ENCODE measurements at regions not wholly inside any gene's neighbourhood (a gene's known extent, or its start where the extent isn't known, plus 50 kb on each side); places are given as distances from the start of the nearest gene placed in this dataset.
"Not testable (repeated sequence)": the region's sequence is repeated elsewhere in the genome, so short reads cannot be mapped to it uniquely, and the experiment has no call there.

GRCh38 chr10:25076506-25077177 lies 60.2 kb downstream of the THNSL1 start:
- no peak for DNase-seq (ENCODE audit: low read depth)

- DNase-seq (ENCODE audit: low read depth), result no peak
Measured at GRCh38 chr10:25078658-25079431, 62.4 kb downstream of the THNSL1 start.

- peak; percentile 13 for DNase-seq (ENCODE audit: low read depth)
Measured at GRCh38 chr10:25080880-25081581, 64.6 kb downstream of the THNSL1 start.

- DNase-seq (ENCODE audit: low read depth), result no peak
Measured at GRCh38 chr10:25082276-25083204, 66.1 kb downstream of the THNSL1 start.

- DNase-seq (ENCODE audit: low read depth), result no peak
Measured at GRCh38 chr10:25083546-25084111, 67.2 kb downstream of the THNSL1 start.

GRCh38 chr10:25084447-25084846 lies 68.0 kb downstream of the THNSL1 start:
- DNase-seq (ENCODE audit: low read depth), result no peak

- DNase-seq (ENCODE audit: low read depth), result no peak
Measured at GRCh38 chr10:25094590-25094989, 78.2 kb downstream of the THNSL1 start.

- DNase-seq (ENCODE audit: low read depth), result no peak
Measured at GRCh38 chr10:25097669-25098411, 77.0 kb upstream of the GPR158 start.

- no peak for DNase-seq (ENCODE audit: low read depth)
Measured at GRCh38 chr10:25100141-25100540, 74.7 kb upstream of the GPR158 start.

- DNase-seq (ENCODE audit: low read depth), result no peak
Measured at GRCh38 chr10:25101461-25102146, 73.2 kb upstream of the GPR158 start.

- DNase-seq (ENCODE audit: low read depth), result no peak
Measured at GRCh38 chr10:25102147-25102822, 72.5 kb upstream of the GPR158 start.

GRCh38 chr10:25103703-25104102 lies 71.1 kb upstream of the GPR158 start:
- no peak for DNase-seq (ENCODE audit: low read depth)

- DNase-seq (ENCODE audit: low read depth), result no peak
Measured at GRCh38 chr10:25104441-25104840, 70.4 kb upstream of the GPR158 start.

GRCh38 chr10:25105262-25105661 lies 69.5 kb upstream of the GPR158 start:
- DNase-seq (ENCODE audit: low read depth), result no peak

GRCh38 chr10:25105743-25106260 lies 69.0 kb upstream of the GPR158 start:
- DNase-seq (ENCODE audit: low read depth), result no peak

- no peak for DNase-seq (ENCODE audit: low read depth)
Measured at GRCh38 chr10:25107756-25108155, 67.0 kb upstream of the GPR158 start.

- not testable (repeated sequence) for DNase-seq (ENCODE audit: low read depth)
Measured at GRCh38 chr10:25109896-25110295, 64.9 kb upstream of the GPR158 start.

- no peak for DNase-seq (ENCODE audit: low read depth)
Measured at GRCh38 chr10:25112016-25112415, 62.8 kb upstream of the GPR158 start.
